ENCODE measurements at regions not wholly inside any gene's neighbourhood (a gene's known extent, or its start where the extent isn't known, plus 50 kb on each side); places are given as distances from the start of the nearest gene placed in this dataset.

DNA sequence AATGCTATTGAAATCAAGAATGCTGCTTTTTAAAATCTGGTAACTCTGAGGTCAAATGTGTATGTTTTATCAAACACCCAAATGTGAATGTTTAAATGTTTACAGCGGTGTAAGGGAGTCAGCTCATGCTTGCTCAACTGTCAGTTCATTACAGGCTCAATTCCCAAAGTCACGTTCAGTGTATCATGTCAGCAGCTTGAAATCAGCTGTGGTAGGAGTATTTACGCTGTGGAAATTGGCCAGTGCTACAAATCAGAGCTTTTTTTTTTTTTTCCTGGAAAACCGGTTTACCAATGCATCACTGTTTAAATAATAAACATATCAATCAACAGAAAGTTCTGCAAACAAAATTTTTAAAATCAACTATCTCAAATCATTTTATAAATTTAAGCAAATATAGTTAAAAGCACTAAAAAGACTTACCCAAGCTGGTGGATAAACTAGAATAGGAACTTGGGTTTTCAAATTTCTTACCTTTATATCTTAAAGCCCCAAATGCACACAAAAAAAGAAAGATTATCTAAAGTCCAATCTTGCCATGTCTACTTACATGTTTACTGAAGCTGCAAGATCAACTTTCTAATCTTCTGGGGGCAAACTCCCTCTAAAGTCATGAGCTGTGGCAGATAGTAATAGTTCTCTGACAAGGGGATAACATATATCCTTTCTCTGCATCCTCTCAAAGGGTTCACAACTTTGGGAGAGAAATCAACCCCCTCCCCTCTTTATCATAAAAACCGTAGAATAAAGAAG, 57.6 kb upstream of the GRAMD2B start:
- DNase-seq (ENCODE audit: low read depth), result no peak

DNA sequence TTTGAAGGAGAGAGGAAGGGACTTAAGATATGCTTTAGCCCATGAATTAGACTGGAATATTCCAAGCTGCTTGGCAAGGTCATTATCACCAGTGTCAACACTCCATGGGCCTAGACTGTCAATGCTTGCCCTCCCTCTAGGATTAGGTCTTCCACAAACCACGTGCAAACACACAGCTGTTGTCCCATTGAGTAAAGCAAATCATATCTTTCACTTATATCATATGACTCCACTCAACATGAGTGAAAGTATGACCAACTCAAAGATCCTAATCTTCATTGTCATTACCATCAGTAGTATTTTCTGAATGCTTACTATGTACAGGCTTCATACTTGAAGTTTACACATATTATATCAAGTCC, 57.0 kb upstream of the GRAMD2B start:
- no peak for DNase-seq (ENCODE audit: low read depth)

DNA sequence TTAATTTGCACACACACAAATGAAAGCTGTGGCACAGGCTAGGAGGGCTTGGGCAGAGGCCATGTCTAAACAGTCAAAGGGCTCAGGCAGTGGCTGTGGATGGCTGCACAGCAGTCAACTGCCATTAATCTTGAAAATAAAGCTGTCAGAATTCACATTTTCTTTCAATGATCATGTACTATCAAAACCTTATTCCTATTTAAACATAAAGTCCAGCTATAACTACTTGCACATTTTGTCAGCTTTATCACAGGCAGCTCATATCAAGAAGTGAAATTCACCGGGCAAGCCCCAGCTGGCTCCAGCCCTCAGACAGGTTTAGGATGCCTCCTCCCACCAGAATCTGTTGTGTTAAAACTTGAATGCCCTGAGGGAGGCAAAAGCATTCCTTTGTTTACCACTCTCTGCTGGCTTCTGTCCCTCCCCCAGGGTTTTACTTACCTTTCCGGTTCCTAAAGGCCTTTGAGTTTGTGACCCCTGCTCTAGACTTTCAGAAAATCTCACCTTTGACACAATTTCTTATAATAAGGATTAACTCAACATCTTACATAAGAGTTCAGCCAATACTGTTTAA, 54.9 kb upstream of the GRAMD2B start:
- DNase-seq (ENCODE audit: low read depth), result no peak

DNA sequence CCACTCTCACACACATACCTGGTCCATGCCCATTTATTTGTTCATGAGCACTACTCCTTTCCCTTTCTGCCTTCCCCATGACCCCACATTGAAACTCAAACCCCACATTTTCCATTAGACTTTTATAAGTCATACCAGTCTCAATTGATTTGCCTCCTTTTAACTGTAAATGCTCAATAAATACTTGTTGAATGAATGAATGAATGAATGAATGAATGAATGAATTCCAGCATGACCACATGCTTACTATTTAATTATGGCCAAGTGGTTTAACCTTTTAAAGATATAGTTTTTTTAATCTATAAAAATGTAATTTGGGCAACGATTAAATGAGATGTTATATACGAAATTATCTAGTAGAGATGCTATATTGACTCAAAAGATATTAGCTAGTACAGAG, 54.1 kb upstream of the GRAMD2B start:
- no peak for DNase-seq (ENCODE audit: low read depth)

DNA sequence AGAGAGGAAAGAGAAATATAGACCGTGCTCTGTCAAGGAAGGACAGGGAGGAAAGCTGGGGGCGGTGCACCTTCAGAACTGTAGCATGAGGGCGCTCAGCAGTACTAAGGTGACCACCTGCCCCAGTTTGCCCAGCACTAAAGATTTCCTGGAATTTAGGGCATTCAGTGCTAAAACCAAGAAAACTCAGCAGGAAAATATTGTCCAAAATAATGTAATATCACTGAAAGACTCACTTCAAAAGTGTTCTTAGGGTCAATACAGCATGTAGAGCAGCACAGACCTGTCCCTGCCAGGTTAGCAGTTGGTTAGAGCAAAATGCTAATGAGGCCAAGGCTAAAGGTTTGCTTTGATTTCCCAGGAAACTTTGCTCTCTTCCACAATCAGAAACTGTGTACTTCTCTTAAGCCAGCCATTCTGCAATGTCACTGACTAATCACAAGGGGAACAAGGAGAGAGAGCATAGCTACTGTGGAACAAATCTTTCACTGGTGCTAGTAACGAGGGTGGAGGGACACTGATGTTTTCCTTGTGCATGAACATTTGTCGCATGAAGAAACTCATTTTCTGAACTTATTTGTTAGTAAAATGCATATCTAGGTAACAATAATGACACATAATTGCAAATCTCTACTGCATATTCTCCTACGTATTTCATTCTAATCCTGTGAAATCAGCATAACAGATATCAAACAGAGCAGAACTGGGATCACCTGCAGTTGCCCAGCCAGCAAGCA, 53.0 kb upstream of the GRAMD2B start:
- no peak for DNase-seq (ENCODE audit: low read depth)

DNA sequence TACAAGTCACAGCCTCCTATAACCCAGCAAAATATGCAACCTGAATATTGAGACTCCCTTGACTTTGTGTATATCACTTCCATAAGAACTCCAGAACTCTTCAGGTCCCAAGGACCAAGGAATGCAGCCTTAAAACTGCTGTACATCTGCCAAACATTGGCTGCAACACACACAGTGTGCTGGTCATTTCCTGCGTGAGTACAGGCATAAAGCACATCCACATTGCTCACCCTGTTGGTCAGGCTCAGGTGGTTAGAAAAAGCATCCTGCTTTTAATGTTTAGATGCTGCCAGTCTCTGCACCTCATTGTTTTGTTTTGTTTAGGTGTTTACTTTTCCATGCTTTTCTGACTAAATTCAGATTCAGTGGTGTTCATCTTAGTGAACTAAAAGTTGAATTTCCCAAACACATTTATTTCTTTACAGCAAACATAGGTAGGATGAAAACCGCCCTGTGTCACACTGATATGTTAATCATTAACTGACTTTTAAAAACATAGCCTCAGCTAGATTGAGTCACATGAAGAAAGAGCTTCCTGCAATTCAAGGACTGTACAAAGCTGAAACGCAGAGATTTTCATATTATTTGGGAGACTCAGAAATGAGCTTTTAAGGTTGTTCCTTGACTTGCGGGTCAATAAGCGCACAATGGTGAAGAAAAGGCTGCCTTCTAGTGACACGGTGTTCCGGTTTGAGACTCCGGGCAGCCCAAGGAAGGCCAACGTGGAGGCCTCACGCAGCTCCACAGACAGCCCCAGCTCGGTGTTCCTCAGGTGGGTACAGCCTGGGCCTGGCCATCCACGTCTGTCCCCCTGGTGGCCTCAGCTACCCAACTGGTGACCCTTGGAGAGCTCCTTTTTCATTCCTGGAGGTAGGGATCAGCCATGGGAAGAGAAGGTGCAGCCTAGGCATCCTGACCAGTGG, 52.2 kb upstream of the GRAMD2B start:
- no peak for DNase-seq (ENCODE audit: low read depth)

DNA sequence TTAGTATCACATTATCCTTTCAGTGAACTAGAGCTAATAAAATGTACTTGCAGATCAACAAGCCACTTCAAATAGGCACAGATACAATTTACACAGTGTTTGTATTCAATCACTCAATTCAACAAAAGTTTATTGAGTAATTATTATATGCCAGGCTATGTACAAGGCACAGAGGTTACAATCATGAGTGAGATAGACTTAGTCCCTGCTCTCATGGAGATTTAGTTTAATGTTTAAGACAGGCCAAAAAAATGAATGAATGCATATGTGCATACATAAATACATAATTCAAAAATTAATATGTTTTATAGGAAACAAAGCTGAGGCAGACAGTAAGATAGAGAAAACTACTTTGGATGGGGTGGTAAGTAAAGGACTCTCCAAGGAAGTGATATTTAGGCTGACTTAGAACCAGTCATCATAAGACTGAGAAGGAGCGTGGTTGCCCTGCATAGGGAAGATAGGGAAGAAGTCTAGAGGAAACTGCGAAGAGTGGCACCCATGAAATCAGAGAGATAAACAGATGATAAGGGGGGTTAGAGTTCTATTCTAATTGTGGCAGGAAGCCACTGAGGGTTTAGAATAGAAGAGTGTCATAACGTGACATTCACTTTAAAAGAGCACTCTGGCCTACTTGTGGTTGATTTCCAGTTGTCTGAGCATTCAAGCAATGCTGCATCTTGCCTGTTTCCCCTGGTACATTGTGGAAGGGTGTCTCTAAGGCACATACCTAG, 49.7 kb upstream of the GRAMD2B start:
- no peak for DNase-seq (ENCODE audit: low read depth)
